ENCODE measurements at regions not wholly inside any gene's neighbourhood (a gene's known extent, or its start where the extent isn't known, plus 50 kb on each side); places are given as distances from the start of the nearest gene placed in this dataset.

- no peaks in the 10 kb centered on the region for H3K4me1 ChIP-seq
- DNase-seq = no peak
- no peaks in the 10 kb centered on the region for H3K27me3 ChIP-seq (ENCODE audit: low read depth)
- H3K9me3 ChIP-seq = no peaks in the 10 kb centered on the region
- ATAC-seq = no peak
- no peak for TF ChIP-seq CTCF (IDR thresholded peaks at IDR 0.05)
- no peak overlapping the region for H3K4me3 ChIP-seq
- no peaks in the 10 kb centered on the region for H3K36me3 ChIP-seq
- H3K27ac ChIP-seq = no peak overlapping the region
- intact Hi-C loops (cut with DNase I) = no loop called here
Observed at GRCh38 chr18:43534511-43534910, 257.2 kb upstream of the SYT4 start.

- Histone ChIP-seq H3K4me3 (no peak overlapping the region), H3K4me1 (no peaks in the 10 kb centered on the region), H3K27me3 (ENCODE audit: low read depth) (no peaks in the 10 kb centered on the region), H3K27ac (no peak overlapping the region), H3K9me3 (no peaks in the 10 kb centered on the region), H3K36me3 (no peaks in the 10 kb centered on the region)
- DNase-seq (no peak), ATAC-seq (no peak)
- intact Hi-C loops (cut with DNase I) = no loop called here
- no peak for TF ChIP-seq CTCF (IDR thresholded peaks at IDR 0.05)
Observed at GRCh38 chr18:43539862-43540261, 262.6 kb upstream of the SYT4 start.

- Histone ChIP-seq H3K27ac (no peak overlapping the region), H3K27me3 (ENCODE audit: low read depth) (no peaks in the 10 kb centered on the region), H3K36me3 (no peaks in the 10 kb centered on the region), H3K4me1 (no peaks in the 10 kb centered on the region), H3K9me3 (no peaks in the 10 kb centered on the region), H3K4me3 (no peak overlapping the region)
- no peak for DNase-seq
- TF ChIP-seq CTCF (IDR thresholded peaks at IDR 0.05) = no peak
- intact Hi-C loops (cut with DNase I) = no loop called here
- ATAC-seq = no peak
Observed at GRCh38 chr18:43542016-43542415, 264.7 kb upstream of the SYT4 start.

GRCh38 chr18:43543236-43543635 lies 265.9 kb upstream of the SYT4 start:
- no peak overlapping the region for H3K4me3 ChIP-seq
- H3K27ac ChIP-seq = no peak overlapping the region
- H3K9me3 ChIP-seq = no peaks in the 10 kb centered on the region
- TF ChIP-seq CTCF (IDR thresholded peaks at IDR 0.05) = no peak
- intact Hi-C loops (cut with DNase I) = no loop called here
- no peak for ATAC-seq
- no peaks in the 10 kb centered on the region for H3K27me3 ChIP-seq (ENCODE audit: low read depth)
- no peaks in the 10 kb centered on the region for H3K4me1 ChIP-seq
- H3K36me3 ChIP-seq = no peaks in the 10 kb centered on the region
- DNase-seq = no peak

- Histone ChIP-seq H3K27me3 (ENCODE audit: low read depth) (no peaks in the 10 kb centered on the region), H3K27ac (no peak overlapping the region), H3K36me3 (no peaks in the 10 kb centered on the region), H3K9me3 (no peaks in the 10 kb centered on the region), H3K4me1 (no peaks in the 10 kb centered on the region), H3K4me3 (no peak overlapping the region)
- TF ChIP-seq CTCF (IDR thresholded peaks at IDR 0.05) = no peak
- DNase-seq (no peak), ATAC-seq (no peak)
- intact Hi-C loops (cut with DNase I) = no loop called here
Observed at GRCh38 chr18:43547456-43547855, 270.2 kb upstream of the SYT4 start.

- no peak for DNase-seq
- Histone ChIP-seq H3K27ac (no peak overlapping the region), H3K9me3 (no peaks in the 10 kb centered on the region), H3K4me3 (no peak overlapping the region), H3K36me3 (no peaks in the 10 kb centered on the region), H3K4me1 (no peaks in the 10 kb centered on the region), H3K27me3 (ENCODE audit: low read depth) (no peaks in the 10 kb centered on the region)
- TF ChIP-seq CTCF (IDR thresholded peaks at IDR 0.05) = no peak
- ATAC-seq = no peak
- intact Hi-C loops (cut with DNase I) = no loop called here
Observed at GRCh38 chr18:43559507-43559906, 282.2 kb upstream of the SYT4 start.

Measured in lower lobe of right lung (tissue), 2 donors.